Inferior parietal cortex (tissue), 1 donor: ENCODE measurements at regions not wholly inside any gene's neighbourhood (a gene's known extent, or its start where the extent isn't known, plus 50 kb on each side); places are given as distances from the start of the nearest gene placed in this dataset.

ENCODE experiments used
- DNase-seq: peaks from one replicate; pipeline ENCODE4 v3.0.0-alpha.2; 2016; ENCODE audit errors: extremely low spot score

DNA sequence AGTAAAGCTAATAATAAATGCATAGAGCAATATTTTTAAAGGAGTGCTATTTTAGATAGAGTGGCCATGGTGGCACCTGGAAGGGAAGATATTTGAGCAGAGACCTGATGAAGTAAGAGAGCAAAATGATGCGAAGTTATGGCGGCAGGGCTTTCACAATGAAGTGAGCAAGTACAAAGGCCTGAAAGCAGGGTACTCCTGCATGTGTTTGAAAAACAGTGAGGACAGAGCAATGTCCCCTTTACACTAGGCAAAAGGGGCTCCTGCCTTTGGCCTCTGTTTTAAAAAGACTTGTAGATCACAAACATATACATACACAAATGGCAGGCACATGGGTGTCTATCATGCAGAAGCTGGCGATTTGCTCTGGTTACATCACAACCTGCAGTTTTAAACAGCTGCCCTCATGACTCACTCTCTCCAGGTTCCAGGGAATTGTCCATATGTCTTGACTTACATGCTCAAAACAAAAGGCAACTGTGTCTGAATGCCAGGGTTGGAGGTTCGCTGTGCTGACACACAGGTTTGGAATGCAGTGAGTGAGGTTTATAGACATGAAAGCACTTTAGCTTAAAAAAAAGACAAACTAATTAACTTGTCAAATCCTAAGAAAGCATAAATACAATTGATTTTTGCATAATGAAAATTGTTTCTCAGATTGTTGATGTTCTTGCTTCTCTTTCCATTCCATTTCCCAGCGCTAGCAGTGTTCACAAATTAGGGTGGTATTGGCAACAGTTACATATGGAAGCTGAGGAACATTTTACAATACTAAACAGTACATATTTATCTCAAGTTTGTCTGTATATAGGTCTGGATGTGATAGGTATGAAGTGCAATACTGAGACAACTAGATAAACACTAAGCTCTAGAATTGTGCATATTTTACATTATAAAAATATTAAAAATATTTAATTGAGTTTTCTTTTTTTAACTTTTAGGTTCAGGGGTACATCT is 313.9 kb downstream of the BARHL2 start:
- DNase-seq: no peak

- DNase-seq: no peak
These were observed 317.0 kb downstream of the BARHL2 start for GRCh38 chr1:90400131-90400530.

DNA sequence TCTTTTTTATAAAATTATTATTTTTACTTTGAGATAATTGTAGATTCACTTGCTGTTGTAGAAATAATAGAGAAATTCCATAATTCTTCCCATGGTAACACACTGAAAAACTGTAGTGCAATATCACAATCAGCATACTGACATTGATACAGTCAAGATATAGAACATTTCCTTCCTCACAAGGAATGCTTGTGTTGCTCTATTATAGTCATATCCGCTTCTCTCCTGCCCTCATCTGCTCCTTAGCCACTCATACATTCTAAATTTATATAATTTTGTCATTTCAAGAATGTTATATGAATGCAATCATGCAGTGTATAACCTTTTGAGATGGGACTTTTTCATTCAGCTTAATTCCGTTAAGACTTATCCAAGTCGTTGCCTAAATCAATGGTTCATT is 320.2 kb downstream of the BARHL2 start:
- no peak for DNase-seq

GRCh38 chr1:90394247-90394646 is 322.9 kb downstream of the BARHL2 start:
- no peak for DNase-seq

- no peak for DNase-seq
These were observed 324.1 kb downstream of the BARHL2 start for GRCh38 chr1:90393025-90393424.

GRCh38 chr1:90391126-90391525 is 326.0 kb downstream of the BARHL2 start:
- DNase-seq: no peak

DNA sequence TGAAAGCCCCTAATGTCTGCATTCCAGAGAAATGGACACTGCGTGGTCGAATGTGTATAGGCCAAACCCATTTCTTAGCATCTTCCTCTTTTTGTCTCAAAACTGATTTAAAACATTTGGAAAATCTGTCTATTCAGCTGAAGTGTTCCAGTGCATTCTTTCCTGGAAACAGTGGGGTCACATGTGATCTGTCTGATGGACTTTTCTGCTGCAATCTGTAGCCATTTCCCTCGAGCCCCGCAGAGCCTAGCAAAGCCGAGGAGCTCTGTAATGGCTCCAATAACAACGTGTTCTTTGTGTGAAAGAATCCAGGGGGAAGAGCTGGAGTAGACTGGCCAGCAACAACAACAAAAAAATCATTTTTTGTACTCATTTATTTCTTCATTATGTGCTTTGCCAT is 329.3 kb downstream of the BARHL2 start:
- DNase-seq: peak; percentile 11

GRCh38 chr1:90386899-90387720 is 330.0 kb downstream of the BARHL2 start:
- DNase-seq: no peak

DNA sequence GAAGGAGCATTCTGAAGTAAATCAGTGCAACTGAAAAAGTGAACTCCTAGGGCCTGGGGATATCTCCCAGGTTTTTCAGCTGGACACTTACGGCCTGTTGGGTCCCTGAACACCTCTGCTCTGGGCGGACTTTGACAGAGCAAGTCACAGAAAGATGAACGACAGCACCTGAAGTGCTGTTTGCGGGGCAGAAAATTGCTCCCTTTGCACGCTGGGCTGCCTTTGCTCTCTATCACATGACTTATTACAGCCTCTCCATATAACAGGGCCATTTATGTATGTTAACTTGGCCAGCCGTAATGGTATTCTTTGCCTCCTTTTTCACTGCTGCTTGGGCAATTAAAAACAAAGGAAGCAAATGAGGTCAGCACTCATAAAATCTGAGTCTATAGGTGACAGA is 332.9 kb downstream of the BARHL2 start:
- DNase-seq: no peak

GRCh38 chr1:90382161-90382560 is 334.9 kb downstream of the BARHL2 start:
- no peak for DNase-seq

GRCh38 chr1:90381598-90381997 is 335.5 kb downstream of the BARHL2 start:
- no peak for DNase-seq

DNA sequence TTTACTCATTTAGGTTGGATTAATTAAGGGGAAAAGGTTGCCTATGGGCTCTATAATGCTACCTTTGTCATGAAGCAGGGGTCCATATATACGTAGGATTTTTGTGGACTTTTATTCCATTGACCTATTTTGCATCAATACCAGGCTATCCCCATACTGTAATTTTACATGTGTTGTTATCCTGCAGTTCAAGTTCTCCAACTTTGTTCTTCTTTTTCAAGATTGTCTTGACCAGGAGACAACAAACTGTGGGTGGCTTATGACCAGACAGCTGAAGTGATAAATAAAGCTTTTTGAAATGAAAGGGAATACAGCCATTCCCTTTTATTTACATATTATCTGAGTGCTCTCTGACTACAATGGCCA is 345.7 kb downstream of the BARHL2 start:
- no peak for DNase-seq

DNA sequence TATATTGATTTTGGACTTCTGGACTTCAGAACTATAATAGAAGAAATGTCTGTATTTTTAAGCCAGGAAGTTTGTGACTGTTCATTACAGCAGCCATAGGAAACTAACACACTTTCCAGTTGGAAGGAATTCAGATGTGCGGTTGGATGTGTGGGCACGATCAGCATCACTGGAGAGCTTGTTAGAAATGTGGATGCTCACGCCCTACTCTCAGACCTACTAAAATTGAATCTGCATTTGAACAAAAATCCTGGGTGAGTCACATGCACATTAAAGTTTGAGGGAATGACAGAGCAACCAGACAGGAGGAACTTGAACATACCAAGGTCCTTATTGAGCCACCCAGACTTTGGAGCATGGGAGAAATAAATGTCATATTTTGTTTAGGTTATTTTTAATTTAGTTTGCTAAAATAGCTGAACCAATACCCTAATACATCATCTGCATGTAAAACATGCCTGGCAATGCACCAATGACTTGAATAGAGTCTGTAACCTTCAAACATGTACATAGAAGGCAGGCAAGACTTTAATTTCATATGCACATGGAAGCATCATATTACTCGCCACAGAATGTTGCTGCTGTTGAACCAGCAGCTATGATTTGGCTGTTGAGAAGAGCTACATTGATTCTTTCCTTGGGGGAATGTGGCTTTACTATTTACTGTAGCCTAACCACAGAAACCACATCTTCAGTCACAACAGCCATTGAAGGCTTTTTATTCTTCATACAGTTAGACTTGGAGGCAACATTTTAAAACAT is 346.2 kb downstream of the BARHL2 start:
- no peak for DNase-seq

GRCh38 chr1:90362163-90362562 is 354.9 kb downstream of the BARHL2 start:
- DNase-seq: no peak

DNA sequence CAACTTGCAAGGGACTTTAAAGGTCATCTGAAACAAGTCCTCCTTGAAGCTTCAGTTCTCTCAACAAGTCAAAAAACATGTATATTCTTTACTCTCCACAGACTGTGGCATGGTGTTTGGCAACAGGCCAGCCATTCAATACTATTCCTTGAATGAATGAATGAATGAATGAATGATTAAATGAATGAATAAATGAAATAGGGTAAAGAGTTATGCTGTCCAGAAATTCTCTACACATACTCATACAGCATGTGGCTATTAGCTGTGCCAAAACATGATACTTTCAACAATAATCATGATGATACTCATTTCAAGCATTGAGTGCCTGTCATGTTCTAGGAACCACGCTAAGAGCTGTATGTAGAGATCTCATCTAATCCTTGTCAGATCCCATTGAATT is 356.1 kb downstream of the BARHL2 start:
- no peak for DNase-seq

GRCh38 chr1:90359994-90360393 is 357.1 kb downstream of the BARHL2 start:
- no peak for DNase-seq

DNA sequence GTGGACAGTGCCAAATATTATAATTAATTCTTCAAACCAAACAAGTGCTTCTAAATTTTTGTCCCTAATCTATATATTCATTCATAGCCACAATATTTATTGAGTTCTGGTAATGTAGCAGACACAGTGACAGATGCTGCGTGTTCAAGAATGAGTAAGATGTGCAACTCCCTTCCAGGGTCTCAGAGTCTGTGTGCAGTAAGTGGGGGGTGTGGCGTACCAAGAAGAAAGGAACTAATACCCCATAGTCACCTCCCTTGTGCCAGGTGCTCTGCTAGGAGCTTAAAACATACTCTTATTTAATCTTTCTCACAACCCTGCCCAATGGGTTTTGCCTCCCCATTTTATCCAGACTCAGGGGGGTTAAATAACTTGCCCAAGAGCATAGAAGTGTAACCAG is 358.7 kb downstream of the BARHL2 start:
- no peak for DNase-seq

- no peak for DNase-seq
These were observed 359.1 kb downstream of the BARHL2 start for GRCh38 chr1:90357995-90358394.

- no peak for DNase-seq
These were observed 360.1 kb downstream of the BARHL2 start for GRCh38 chr1:90356991-90357390.

DNA sequence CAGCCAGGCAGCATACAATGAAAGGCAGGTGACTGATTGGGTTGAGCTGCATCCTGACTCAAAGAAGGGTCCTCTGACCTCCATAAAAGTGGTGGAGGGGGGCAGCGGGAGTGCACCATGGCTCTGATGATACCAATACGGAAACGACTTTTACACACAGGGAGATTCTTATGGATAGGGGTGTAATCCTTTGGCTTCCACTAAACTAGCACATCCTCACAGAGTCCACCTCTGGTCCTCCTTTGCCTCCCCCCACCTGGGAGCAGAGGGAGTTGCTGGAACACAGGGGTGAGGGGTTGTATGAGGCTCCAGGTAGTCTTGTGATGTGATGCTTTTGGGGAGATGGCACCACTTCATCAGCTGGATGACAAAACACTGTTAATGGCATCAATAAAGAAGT is 361.0 kb downstream of the BARHL2 start:
- DNase-seq: no peak

GRCh38 chr1:90354704-90355103 is 359.8 kb downstream of the ZNF326 start:
- DNase-seq: no peak

- DNase-seq: no peak
These were observed 356.1 kb downstream of the ZNF326 start for GRCh38 chr1:90351019-90351418.
